ENCODE measurements at regions not wholly inside any gene's neighbourhood (a gene's known extent, or its start where the extent isn't known, plus 50 kb on each side); places are given as distances from the start of the nearest gene placed in this dataset.

DNA sequence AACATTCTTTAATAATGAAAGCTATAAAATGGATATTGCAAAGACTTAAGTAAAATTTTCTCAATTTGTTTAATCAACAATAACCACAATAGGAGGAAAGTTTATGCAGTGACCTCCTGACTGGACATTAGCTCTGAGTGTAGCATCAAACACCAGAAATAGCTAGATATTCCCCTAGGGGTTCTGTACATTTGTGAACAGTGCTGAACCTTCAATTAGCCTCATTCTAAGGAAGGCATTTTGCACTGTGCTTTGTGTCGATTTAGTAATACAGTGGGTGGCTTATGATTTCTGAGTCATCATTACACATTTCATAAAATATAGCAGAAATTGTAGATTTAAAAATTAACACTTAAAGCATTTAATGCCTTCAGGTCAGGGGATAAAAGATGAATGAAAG lies 367.3 kb upstream of the PCDH15 start:
- no peak for TF ChIP-seq SIRT6 (IDR thresholded peaks at IDR 0.05; ENCODE audit: low read length)
- no peak for TF ChIP-seq POLR2AphosphoS5 (IDR thresholded peaks at IDR 0.05; ENCODE audit: low read depth, low read length)
- TF ChIP-seq EGR1 (IDR thresholded peaks at IDR 0.05; ENCODE audit: borderline replicate concordance, low read depth, low read length), result no peak
- TF ChIP-seq, protein P1, sequence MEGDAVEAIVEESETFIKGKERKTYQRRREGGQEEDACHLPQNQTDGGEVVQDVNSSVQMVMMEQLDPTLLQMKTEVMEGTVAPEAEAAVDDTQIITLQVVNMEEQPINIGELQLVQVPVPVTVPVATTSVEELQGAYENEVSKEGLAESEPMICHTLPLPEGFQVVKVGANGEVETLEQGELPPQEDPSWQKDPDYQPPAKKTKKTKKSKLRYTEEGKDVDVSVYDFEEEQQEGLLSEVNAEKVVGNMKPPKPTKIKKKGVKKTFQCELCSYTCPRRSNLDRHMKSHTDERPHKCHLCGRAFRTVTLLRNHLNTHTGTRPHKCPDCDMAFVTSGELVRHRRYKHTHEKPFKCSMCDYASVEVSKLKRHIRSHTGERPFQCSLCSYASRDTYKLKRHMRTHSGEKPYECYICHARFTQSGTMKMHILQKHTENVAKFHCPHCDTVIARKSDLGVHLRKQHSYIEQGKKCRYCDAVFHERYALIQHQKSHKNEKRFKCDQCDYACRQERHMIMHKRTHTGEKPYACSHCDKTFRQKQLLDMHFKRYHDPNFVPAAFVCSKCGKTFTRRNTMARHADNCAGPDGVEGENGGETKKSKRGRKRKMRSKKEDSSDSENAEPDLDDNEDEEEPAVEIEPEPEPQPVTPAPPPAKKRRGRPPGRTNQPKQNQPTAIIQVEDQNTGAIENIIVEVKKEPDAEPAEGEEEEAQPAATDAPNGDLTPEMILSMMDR (IDR thresholded peaks at IDR 0.05; ENCODE audit: control extremely low read depth in 1 of 3, insufficient read depth in 1 of 3, low read depth in 1 of 3, low read length in 3 of 3), result no peak
- TF ChIP-seq EZH2 (IDR thresholded peaks at IDR 0.05; ENCODE audit: low read depth, low read length, severe bottlenecking), result no peak
- no peak for TF ChIP-seq BRCA1 (IDR thresholded peaks at IDR 0.05; ENCODE audit: low read depth, low read length)
- TF ChIP-seq POLR2A (IDR thresholded peaks at IDR 0.05; ENCODE audit: control extremely low read depth in 1 of 2, low read depth in 2 of 2, low read length in 2 of 2), result no peak
- TF ChIP-seq RAD21 (IDR thresholded peaks at IDR 0.05 in 1 of 2, conservative IDR thresholded peaks at IDR 0.05 in 1 of 2; ENCODE audit: low read depth in 2 of 2, low read length in 2 of 2), result no peak
- no peak for TF ChIP-seq NANOG (IDR thresholded peaks at IDR 0.05; ENCODE audit: insufficient read depth, low read depth, low read length, poor library complexity, severe bottlenecking)
- TF ChIP-seq, protein P2, sequence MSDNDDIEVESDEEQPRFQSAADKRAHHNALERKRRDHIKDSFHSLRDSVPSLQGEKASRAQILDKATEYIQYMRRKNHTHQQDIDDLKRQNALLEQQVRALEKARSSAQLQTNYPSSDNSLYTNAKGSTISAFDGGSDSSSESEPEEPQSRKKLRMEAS (IDR thresholded peaks at IDR 0.05), result no peak
- no peak for TF ChIP-seq JUN (IDR thresholded peaks at IDR 0.05; ENCODE audit: low read depth, low read length)

All from H1 (cell line).